GM19455 (cell line): ENCODE measurements at regions not wholly inside any gene's neighbourhood (a gene's known extent, or its start where the extent isn't known, plus 50 kb on each side); places are given as distances from the start of the nearest gene placed in this dataset.

Experiments
- ATAC-seq: cut with Tn5 transposase; IDR thresholded peaks from one replicate; pipeline ENCODE4 v1.9.1; 2021; ENCODE audit not compliant: unreplicated experiment

- no peak for ATAC-seq
Measured at GRCh38 chr4:53654300-53654758, 63.0 kb upstream of the LNX1 start.

GRCh38 chr4:53653484-53654053, 62.3 kb upstream of the LNX1 start:
- ATAC-seq = no peak

DNA sequence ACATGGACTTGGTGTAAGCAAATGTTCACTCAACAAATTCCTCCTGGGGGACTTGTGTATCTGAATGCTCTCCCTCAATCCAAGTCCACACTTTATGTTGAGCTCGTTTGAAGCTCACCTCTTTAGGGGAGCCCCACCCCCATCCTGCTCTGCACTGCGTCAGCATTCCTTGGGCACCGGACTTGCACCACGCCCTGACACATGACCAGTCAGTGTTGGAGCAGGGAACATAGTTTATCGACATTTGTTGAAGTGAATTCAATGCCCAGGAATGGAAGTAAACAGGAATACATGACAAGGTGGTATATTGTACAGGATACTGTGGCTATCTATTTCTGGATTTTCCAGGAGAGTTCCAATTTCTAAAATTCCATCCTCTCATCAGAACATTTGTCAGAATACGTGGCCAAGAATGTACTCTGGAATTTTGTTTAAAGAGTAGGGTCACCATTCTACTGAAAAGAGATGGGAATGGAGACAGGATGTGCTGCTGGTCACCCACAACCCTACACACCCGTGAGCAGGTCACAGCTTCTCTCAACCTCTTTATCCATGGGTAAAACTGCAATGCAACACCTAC, 60.0 kb upstream of the LNX1 start:
- ATAC-seq = no peak

- ATAC-seq = no peak
Measured at GRCh38 chr4:53649357-53649756, 58.1 kb upstream of the LNX1 start.

GRCh38 chr4:53647547-53647946, 56.3 kb upstream of the LNX1 start:
- ATAC-seq = no peak

DNA sequence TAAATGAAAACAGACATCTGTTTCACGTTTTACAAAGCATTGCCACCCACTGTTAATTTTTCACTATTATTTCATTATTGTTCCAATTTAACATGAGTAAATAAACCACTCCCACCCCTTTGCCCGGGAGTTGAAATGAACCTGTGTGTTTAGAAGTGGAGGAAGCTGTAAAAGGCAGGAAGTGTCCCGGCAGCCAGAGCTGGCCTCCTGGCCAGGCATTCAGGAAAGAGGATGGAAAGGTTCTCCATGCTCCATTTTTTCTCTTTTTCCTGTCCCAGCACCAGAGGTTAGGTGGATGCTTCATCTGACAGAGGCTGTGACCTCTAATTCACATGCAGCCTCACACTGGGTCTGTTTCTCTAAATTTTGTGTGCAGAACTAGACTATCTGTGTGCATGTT, 55.5 kb upstream of the LNX1 start:
- ATAC-seq = no peak

DNA sequence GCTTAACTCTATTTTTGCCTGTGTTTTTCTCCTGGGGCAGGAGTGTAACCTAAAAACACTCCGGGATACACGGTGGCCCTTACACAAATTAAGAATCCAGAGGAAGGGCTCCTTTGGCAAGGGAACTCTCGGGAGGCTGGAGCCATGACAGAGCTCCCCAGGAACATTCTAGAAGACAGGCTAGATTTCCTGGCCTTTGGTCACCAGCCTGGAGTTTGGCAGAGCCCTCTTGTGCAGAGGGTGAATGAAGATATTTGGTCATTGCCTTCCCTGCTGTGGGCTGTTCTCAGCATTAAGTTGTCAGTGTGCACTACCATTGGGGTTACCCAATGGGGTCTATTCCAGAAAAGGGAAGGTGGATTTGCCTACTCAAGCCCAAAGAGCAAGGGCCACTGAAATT, 53.8 kb upstream of the LNX1 start:
- ATAC-seq = no peak

- no peak for ATAC-seq
Measured at GRCh38 chr4:53644607-53645006, 53.3 kb upstream of the LNX1 start.
